H9 (cell line): ENCODE measurements at regions not wholly inside any gene's neighbourhood (a gene's known extent, or its start where the extent isn't known, plus 50 kb on each side); places are given as distances from the start of the nearest gene placed in this dataset.

Experiments used
- DNase-seq: peaks from one replicate; pipeline ENCODE4 v3.0.0-alpha.2; 2017
- H2AFZ ChIP-seq: one replicate; pipeline ENCODE4 v1.6.1; 2013; ENCODE audit warnings: mild to moderate bottlenecking, low read length, control low read depth, moderate library complexity
- H2AK5ac ChIP-seq: 2 replicates; pipeline ENCODE4 v1.6.1; 2013; ENCODE audit warnings: low read length, control low read depth, mixed read lengths; ENCODE audit not compliant: insufficient read length
- H2BK120ac ChIP-seq: one replicate; pipeline ENCODE4 v1.6.1; 2013; ENCODE audit warnings: low read depth, mild to moderate bottlenecking, low read length, control low read depth, inconsistent platforms; ENCODE audit not compliant: poor library complexity, severe bottlenecking
- H2BK12ac ChIP-seq: 2 replicates; pipeline ENCODE4 v1.6.1; 2013; ENCODE audit warnings: low read length, control low read depth, mixed read lengths, low read depth; ENCODE audit not compliant: insufficient read length
- H2BK15ac ChIP-seq: 2 replicates; pipeline ENCODE4 v1.6.1; 2013; ENCODE audit warnings: low read depth, low read length, control low read depth
- H2BK20ac ChIP-seq: one replicate; pipeline ENCODE4 v1.6.1; 2013; ENCODE audit warnings: low read depth, mild to moderate bottlenecking, low read length, control low read depth, inconsistent platforms; ENCODE audit not compliant: poor library complexity, severe bottlenecking
- H2BK5ac ChIP-seq: 2 replicates; pipeline ENCODE4 v1.6.1; 2013; ENCODE audit warnings: low read length, control low read depth, mixed read lengths; ENCODE audit not compliant: insufficient read length
- H3K14ac ChIP-seq: 2 replicates; pipeline ENCODE4 v1.6.1; 2013; ENCODE audit warnings: low read length, control low read depth; ENCODE audit not compliant: insufficient read depth
- H3K18ac ChIP-seq: 2 replicates; pipeline ENCODE4 v1.6.1; 2013; ENCODE audit warnings: low read depth, mild to moderate bottlenecking, mixed read lengths, low read length, control low read depth; ENCODE audit not compliant: insufficient read length
- H3K23ac ChIP-seq: 2 replicates; pipeline ENCODE4 v1.6.1; 2013; ENCODE audit warnings: low read length, control low read depth, mixed read lengths, low read depth; ENCODE audit not compliant: insufficient read length
- H3K23me2 ChIP-seq: 2 replicates; pipeline ENCODE4 v1.6.1; 2013; ENCODE audit warnings: low read depth, mild to moderate bottlenecking, mixed read lengths, low read length, control low read depth; ENCODE audit not compliant: insufficient read length, poor library complexity, severe bottlenecking
- H3K27ac ChIP-seq: 2 replicates; pipeline ENCODE4 v1.5.1; 2013; ENCODE audit warnings: low read length, control low read depth, mixed read lengths, low read depth; ENCODE audit not compliant: insufficient read length
- H3K27me3 ChIP-seq: 2 replicates; pipeline ENCODE4 v1.6.1; 2013; ENCODE audit warnings: low read length, control low read depth, inconsistent platforms; ENCODE audit not compliant: insufficient read depth
- H3K4ac ChIP-seq: 2 replicates; pipeline ENCODE4 v1.6.1; 2013; ENCODE audit warnings: low read depth, mild to moderate bottlenecking, control low read depth, inconsistent platforms, low read length, moderate library complexity
- H3K4me1 ChIP-seq: 2 replicates; pipeline ENCODE4 v1.6.1; 2013; ENCODE audit warnings: low read length, control low read depth, inconsistent platforms; ENCODE audit not compliant: insufficient read depth
- H3K4me2 ChIP-seq: 2 replicates; pipeline ENCODE4 v1.6.1; 2013; ENCODE audit warnings: low read length, control low read depth, mixed read lengths; ENCODE audit not compliant: insufficient read length, insufficient read depth
- H3K56ac ChIP-seq: 2 replicates; pipeline ENCODE4 v1.6.1; 2013; ENCODE audit warnings: low read depth, mild to moderate bottlenecking, mixed read lengths, low read length, control low read depth; ENCODE audit not compliant: insufficient read length
- H3K79me1 ChIP-seq: 2 replicates; pipeline ENCODE4 v1.6.1; 2013; ENCODE audit warnings: low read depth, mild to moderate bottlenecking, moderate library complexity, low read length, control low read depth, inconsistent platforms; ENCODE audit not compliant: insufficient read depth, poor library complexity, severe bottlenecking
- H3K79me2 ChIP-seq: 2 replicates; pipeline ENCODE4 v1.6.1; 2013; ENCODE audit warnings: low read length, control low read depth, inconsistent platforms; ENCODE audit not compliant: insufficient read depth
- H3K9ac ChIP-seq: 2 replicates; pipeline ENCODE4 v1.6.1; 2013; ENCODE audit warnings: low read length, control low read depth, mixed read lengths; ENCODE audit not compliant: insufficient read length; ENCODE audit errors: extremely low read depth
- H3K9me3 ChIP-seq: one replicate; pipeline ENCODE4 v1.6.1; 2013; ENCODE audit warnings: low read depth, low read length, inconsistent platforms; ENCODE audit not compliant: control insufficient read depth
- H3T11ph ChIP-seq: one replicate; pipeline ENCODE4 v1.6.1; 2013; ENCODE audit warnings: mild to moderate bottlenecking, low read length, control low read depth, inconsistent platforms
- H4K20me1 ChIP-seq: one replicate; pipeline ENCODE4 v1.6.1; 2013; ENCODE audit not compliant: control insufficient read depth, insufficient read length, insufficient read depth
- H4K5ac ChIP-seq: 2 replicates; pipeline ENCODE4 v1.6.1; 2013; ENCODE audit warnings: low read depth, mild to moderate bottlenecking, mixed read lengths, low read length, control low read depth; ENCODE audit not compliant: insufficient read length
- H4K8ac ChIP-seq: replicated peaks from 2 replicates; pipeline ENCODE4 v1.6.1; 2013; ENCODE audit warnings: low read length, control low read depth, mixed read lengths, low read depth; ENCODE audit not compliant: insufficient read length
- H4K91ac ChIP-seq: 2 replicates; pipeline ENCODE4 v1.6.1; 2013; ENCODE audit warnings: low read depth, mild to moderate bottlenecking, moderate library complexity, mixed read lengths, low read length, control low read depth; ENCODE audit not compliant: insufficient read length
- H3K27ac Mint-ChIP-seq, 3 experiments: 2 replicates in 2 of 3; 3 replicates in 1 of 3; pipeline ENCODE4 v1.8.0; 2020 to 2021; ENCODE audit warnings: mixed read lengths in 3 of 3, mild to moderate bottlenecking in 1 of 3, moderate library complexity in 1 of 3
- H3K27me3 Mint-ChIP-seq: 2 replicates; pipeline ENCODE4 v1.8.0; 2021; ENCODE audit warnings: low read depth, mild to moderate bottlenecking, moderate library complexity, mixed read lengths
- H3K36me3 Mint-ChIP-seq, 3 experiments: 2 replicates in 2 of 3; 3 replicates in 1 of 3; pipeline ENCODE4 v1.8.0; 2020 to 2021; ENCODE audit warnings: low read depth in 3 of 3, mixed read lengths in 3 of 3; ENCODE audit not compliant: insufficient read depth in 1 of 3
- H3K4me1 Mint-ChIP-seq, 2 experiments: 2 replicates each; pipeline ENCODE4 v1.8.0; 2020; ENCODE audit warnings: mixed read lengths in 2 of 2
- H3K4me3 Mint-ChIP-seq, 2 experiments: 2 replicates in 1 of 2; 3 replicates in 1 of 2; pipeline ENCODE4 v1.8.0; 2020 to 2021; ENCODE audit warnings: mild to moderate bottlenecking in 2 of 2, mixed read lengths in 2 of 2, moderate library complexity in 1 of 2
- H3K9me3 Mint-ChIP-seq, 2 experiments: 2 replicates in 1 of 2; 3 replicates in 1 of 2; pipeline ENCODE4 v1.8.0; 2020; ENCODE audit warnings: mild to moderate bottlenecking in 2 of 2, mixed read lengths in 2 of 2, moderate library complexity in 1 of 2
- WGBS: extraction: QIAGEN DNeasy Blood & Tissue Kit; methylation state at CpG from one replicate; pipeline ENCODE4 v1.1.7; 2013; ENCODE audit warnings: missing lambda C conversion rate, low lambda C conversion rate, mixed read lengths; ENCODE audit not compliant: insufficient read length; ENCODE audit errors: extremely low coverage; 5-methylcytosine and 5-hydroxymethylcytosine counted together
- TF ChIP-seq, protein P1 (sequence below): fragments of 200-600 bp; sonication (generic); conservative IDR thresholded peaks from 3 replicates; pipeline ENCODE4 v1.8.0; 2021; ENCODE audit warnings: antibody characterized with exemption, mild to moderate bottlenecking

DNA sequence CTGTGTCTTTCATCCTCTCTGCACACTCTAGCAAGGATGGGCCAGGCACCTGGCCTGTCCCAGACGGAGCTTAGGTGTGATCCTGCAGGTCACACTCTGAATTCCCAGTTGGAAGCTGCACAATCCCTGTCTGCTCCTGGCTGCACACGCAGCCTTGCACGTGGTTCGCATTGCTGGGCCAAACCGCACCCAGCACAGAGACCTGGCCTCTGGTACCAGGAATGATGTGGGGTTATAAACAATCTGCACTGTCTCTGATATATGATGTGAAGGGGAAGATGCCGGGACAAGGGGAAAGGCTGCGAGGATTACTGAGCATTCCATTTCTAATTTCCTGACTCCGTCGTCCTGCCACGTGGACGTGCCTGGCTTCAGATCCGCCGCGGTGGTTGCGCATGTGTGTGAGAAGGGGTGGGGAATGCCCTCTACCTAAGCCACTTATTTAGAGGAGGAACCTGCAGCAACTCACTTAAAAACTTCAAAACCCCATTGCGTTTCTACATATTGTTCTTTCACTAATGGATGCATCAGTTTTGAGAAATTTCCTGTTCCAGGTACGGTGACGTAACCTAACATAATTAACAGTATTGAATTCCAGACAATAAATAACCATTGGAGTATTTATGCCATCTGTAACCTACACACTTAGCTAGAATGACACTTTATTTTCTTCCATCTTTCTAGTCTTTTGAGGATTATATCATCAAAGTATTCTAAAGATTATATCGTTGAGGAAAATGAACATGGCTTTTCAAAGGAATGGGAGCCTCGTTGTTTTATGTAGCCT, 559.7 kb upstream of the MGMT start:
- Histone ChIP-seq H2AFZ (no peak overlapping the region), H2BK120ac (no peak overlapping the region), H3K18ac (no peak overlapping the region), H3K23ac (no peak overlapping the region), H2BK20ac (no peak overlapping the region), H2BK12ac (no peak overlapping the region), H4K8ac (no peak overlapping the region), H3K27me3 (no peaks in the 10 kb centered on the region), H3K14ac (no peak overlapping the region), H4K91ac (no peak overlapping the region), H2AK5ac (no peak overlapping the region), H3K79me2 (no peaks in the 10 kb centered on the region), H3K79me1 (no peaks in the 10 kb centered on the region), H3K9ac (no peak overlapping the region), H3K9me3 (no peaks in the 10 kb centered on the region), H3T11ph (no peak overlapping the region), H3K4me2 (no peak overlapping the region), H2BK5ac (no peak overlapping the region), H4K20me1 (no peaks in the 10 kb centered on the region), H4K5ac (no peak overlapping the region), H3K27ac (no peak overlapping the region), H3K23me2 (no peaks in the 10 kb centered on the region), H2BK15ac (no peak overlapping the region), H3K56ac (no peak overlapping the region), H3K4ac (no peak overlapping the region), H3K4me1 (0 out of 2 replicates have a peak, but pooled peaks cover 2% of the 10 kb centered on the region)
- Mint-ChIP-seq H3K4me3 (no peak overlapping the region), H3K27me3 (peaks cover 3% of the 10 kb centered on the region; the same call in 1 of the 2 replicates), H3K9me3 (no peaks in the 10 kb centered on the region), H3K27ac (no peak overlapping the region), H3K4me1 (peaks cover 4 to 14% of the 10 kb centered on the region in 2 experiments; a peak in 1 of 4 replicates), H3K36me3 (no peaks in the 10 kb centered on the region)
- no CpG with 5 or more reads among the region's 20 CpGs for WGBS
- TF ChIP-seq, protein P1, sequence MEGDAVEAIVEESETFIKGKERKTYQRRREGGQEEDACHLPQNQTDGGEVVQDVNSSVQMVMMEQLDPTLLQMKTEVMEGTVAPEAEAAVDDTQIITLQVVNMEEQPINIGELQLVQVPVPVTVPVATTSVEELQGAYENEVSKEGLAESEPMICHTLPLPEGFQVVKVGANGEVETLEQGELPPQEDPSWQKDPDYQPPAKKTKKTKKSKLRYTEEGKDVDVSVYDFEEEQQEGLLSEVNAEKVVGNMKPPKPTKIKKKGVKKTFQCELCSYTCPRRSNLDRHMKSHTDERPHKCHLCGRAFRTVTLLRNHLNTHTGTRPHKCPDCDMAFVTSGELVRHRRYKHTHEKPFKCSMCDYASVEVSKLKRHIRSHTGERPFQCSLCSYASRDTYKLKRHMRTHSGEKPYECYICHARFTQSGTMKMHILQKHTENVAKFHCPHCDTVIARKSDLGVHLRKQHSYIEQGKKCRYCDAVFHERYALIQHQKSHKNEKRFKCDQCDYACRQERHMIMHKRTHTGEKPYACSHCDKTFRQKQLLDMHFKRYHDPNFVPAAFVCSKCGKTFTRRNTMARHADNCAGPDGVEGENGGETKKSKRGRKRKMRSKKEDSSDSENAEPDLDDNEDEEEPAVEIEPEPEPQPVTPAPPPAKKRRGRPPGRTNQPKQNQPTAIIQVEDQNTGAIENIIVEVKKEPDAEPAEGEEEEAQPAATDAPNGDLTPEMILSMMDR, result no peak
- no peak for DNase-seq
